ENCODE measurements at regions not wholly inside any gene's neighbourhood (a gene's known extent, or its start where the extent isn't known, plus 50 kb on each side); places are given as distances from the start of the nearest gene placed in this dataset.
"Not testable (repeated sequence)": the region's sequence is repeated elsewhere in the genome, so short reads cannot be mapped to it uniquely, and the experiment has no call there.

GRCh38 chr15:34633602-34634001 is 50.2 kb upstream of the GOLGA8B start:
- not testable (repeated sequence) for TF ChIP-seq EZH2 (IDR thresholded peaks at IDR 0.05; ENCODE audit: borderline replicate concordance, insufficient read depth, low read depth, low read length, poor library complexity, severe bottlenecking); CTCF (IDR thresholded peaks at IDR 0.05)

Measured in B cell (primary cell).